Endothelial cell of umbilical vein (primary cell): ENCODE measurements at regions not wholly inside any gene's neighbourhood (a gene's known extent, or its start where the extent isn't known, plus 50 kb on each side); places are given as distances from the start of the nearest gene placed in this dataset.

Experiments
- BruUV-seq: library from RNA; stranded (reverse); fragments of 400-500 nt; replicated peaks from 2 replicates; lab custom pipeline; 2021; lab: Mats Ljungman, UMichigan
- CTCF ChIA-PET: fragments of 300-600, 350-600 bp; sonication (Branson Sonifier 250); formaldehyde crosslinking; loops from one replicate; lab custom pipeline; 2021; ENCODE audit warnings: antibody characterized with exemption, inconsistent platforms; lab: Charles Lee
- POLR2A ChIA-PET: fragments of 300-600, 350-600 bp; sonication (Branson Sonifier 250); formaldehyde crosslinking; loops from one replicate; lab custom pipeline; 2021; ENCODE audit warnings: antibody characterized with exemption, inconsistent platforms; lab: Charles Lee
- DNase-seq: peaks from one replicate; pipeline ENCODE4 v3.0.0-alpha.2; 2011; ENCODE audit warnings: low read depth, low spot score
- FAIRE-seq: peaks from 2 replicates; lab custom pipeline; 2011; peaks lifted over from hg19 to GRCh38; lab: Jason Lieb, UNC
- H2AFZ ChIP-seq: 2 replicates; pipeline ENCODE4 v1.6.0; 2012; ENCODE audit warnings: low read depth, low read length, control low read depth, inconsistent platforms
- H3K27ac ChIP-seq: 2 replicates; pipeline ENCODE4 v1.5.1; 2011; ENCODE audit warnings: low read depth, mild to moderate bottlenecking, control low read depth, low read length, moderate library complexity; ENCODE audit not compliant: insufficient read depth
- H3K27me3 ChIP-seq, 2 experiments: 2 replicates each; pipeline versions ENCODE4 v1.6.0 to v1.6.1; 2011; ENCODE audit warnings: low read length in 2 of 2, mixed read lengths in 1 of 2; ENCODE audit not compliant: control insufficient read depth in 2 of 2, insufficient read depth in 2 of 2
- H3K36me3 ChIP-seq, 2 experiments: 2 replicates in 1 of 2; 3 replicates in 1 of 2; pipeline ENCODE4 v1.5.1; 2011; ENCODE audit warnings: low read length in 2 of 2, mild to moderate bottlenecking in 1 of 2, moderate library complexity in 1 of 2; ENCODE audit not compliant: control insufficient read depth in 2 of 2, insufficient read depth in 2 of 2; ENCODE audit errors: extremely low read depth in 1 of 2
- H3K4me1 ChIP-seq: 3 replicates; pipeline ENCODE4 v1.5.1; 2011; ENCODE audit warnings: mild to moderate bottlenecking, low read length; ENCODE audit not compliant: control insufficient read depth, insufficient read depth; ENCODE audit errors: extremely low read depth
- H3K4me2 ChIP-seq: 2 replicates; pipeline ENCODE4 v1.6.1; 2011; ENCODE audit warnings: low read length, control low read depth, mixed read lengths; ENCODE audit not compliant: insufficient read depth
- H3K4me3 ChIP-seq, 3 experiments: fragments of 200-600 bp in 1 of 3; sonication (generic), shearing (Covaris generic) in 1 of 3; replicated peaks in 1 of 3; 2 replicates each; pipeline ENCODE4 v1.5.1; 2011 to 2016; ENCODE audit warnings: control low read depth in 3 of 3, low read length in 3 of 3, mild to moderate bottlenecking in 2 of 3, inconsistent platforms in 1 of 3, low read depth in 1 of 3, moderate library complexity in 1 of 3; ENCODE audit not compliant: insufficient read depth in 1 of 3
- H3K79me2 ChIP-seq: 2 replicates; pipeline ENCODE4 v1.6.0; 2012; ENCODE audit warnings: low read length, inconsistent platforms; ENCODE audit not compliant: control insufficient read depth, insufficient read depth
- H3K9ac ChIP-seq: replicated peaks from 2 replicates; pipeline ENCODE3; 2011; ENCODE audit warnings: low read length, control low read depth; ENCODE audit not compliant: insufficient read depth; ENCODE audit errors: extremely low read depth
- H3K9me1 ChIP-seq: replicated peaks from 3 replicates; pipeline ENCODE4 v1.6.0; 2011; ENCODE audit warnings: mild to moderate bottlenecking, low read length; ENCODE audit not compliant: control insufficient read depth, insufficient read depth; ENCODE audit errors: extremely low read depth
- H3K9me3 ChIP-seq: replicated peaks from 2 replicates; pipeline ENCODE4 v1.5.1; 2012; ENCODE audit warnings: low read length, inconsistent platforms; ENCODE audit not compliant: control insufficient read depth, insufficient read depth
- H4K20me1 ChIP-seq: replicated peaks from 2 replicates; pipeline ENCODE3; 2011; ENCODE audit warnings: mild to moderate bottlenecking, low read length; ENCODE audit not compliant: control insufficient read depth, insufficient read depth; ENCODE audit errors: extremely low read depth
- EZH2 ChIP-seq: IDR thresholded peaks from 2 replicates; pipeline ENCODE4 v1.6.1; 2012; ENCODE audit warnings: borderline replicate concordance, low read depth, mild to moderate bottlenecking, moderate library complexity, low read length, inconsistent platforms; ENCODE audit not compliant: severe bottlenecking
- FOS ChIP-seq: IDR thresholded peaks from 2 replicates; pipeline ENCODE4 v1.6.1; 2011; ENCODE audit warnings: mild to moderate bottlenecking, low read length, moderate library complexity, borderline replicate concordance; ENCODE audit not compliant: insufficient read depth
- GATA2 ChIP-seq: IDR thresholded peaks from 2 replicates; pipeline ENCODE4 v1.7.0; 2011; ENCODE audit warnings: low read depth, mild to moderate bottlenecking, moderate library complexity, mixed read lengths, low read length; ENCODE audit not compliant: insufficient read length, insufficient read depth
- JUN ChIP-seq: IDR thresholded peaks from 2 replicates; pipeline ENCODE4 v1.6.1; 2011; ENCODE audit warnings: borderline replicate concordance, low read depth; ENCODE audit not compliant: insufficient read length, insufficient read depth
- MYC ChIP-seq: IDR thresholded peaks from one replicate; pipeline ENCODE4 v1.6.1; 2011; ENCODE audit warnings: mild to moderate bottlenecking, low read depth, low read length
- POLR2A ChIP-seq: IDR thresholded peaks from 2 replicates; pipeline ENCODE4 v1.6.1; 2012; ENCODE audit warnings: low read depth, mild to moderate bottlenecking, control low read depth, low read length
- POLR2AphosphoS5 ChIP-seq: IDR thresholded peaks from 2 replicates; pipeline ENCODE4 v1.6.1; 2012; ENCODE audit warnings: low read depth, mild to moderate bottlenecking, control low read depth, low read length, moderate library complexity; ENCODE audit not compliant: insufficient read depth
- dilution Hi-C: fragments of 300-500 bp; cut with MboI; formaldehyde crosslinking; loops from one replicate; pipeline ENCODE4 v1.15.0; 2019; ENCODE audit warnings: low sequenced_read_pairs; ENCODE audit not compliant: extremely low pct_ligation_motif_present
- intact Hi-C: fragments of 100-400 bp; cut with micrococcal nuclease; formaldehyde crosslinking; loops from one replicate; pipeline ENCODE4 v1.10.0; 2022
- TF ChIP-seq, protein P1 (sequence below): IDR thresholded peaks from 2 replicates; pipeline ENCODE4 v1.6.1; 2011; ENCODE audit not compliant: insufficient read depth, insufficient read length
- TF ChIP-seq, protein P2 (sequence below), 2 donors: IDR thresholded peaks; 1 replicate in 1 of 2; 2 replicates in 1 of 2; pipeline ENCODE4 v1.5.1; 2011; ENCODE audit warnings: low read length in 2 of 2, mild to moderate bottlenecking in 2 of 2, moderate library complexity in 2 of 2, control low read depth in 1 of 2, inconsistent platforms in 1 of 2, low read depth in 1 of 2; ENCODE audit not compliant: insufficient read depth in 1 of 2; ENCODE audit errors: extremely low read depth in 1 of 2

DNA sequence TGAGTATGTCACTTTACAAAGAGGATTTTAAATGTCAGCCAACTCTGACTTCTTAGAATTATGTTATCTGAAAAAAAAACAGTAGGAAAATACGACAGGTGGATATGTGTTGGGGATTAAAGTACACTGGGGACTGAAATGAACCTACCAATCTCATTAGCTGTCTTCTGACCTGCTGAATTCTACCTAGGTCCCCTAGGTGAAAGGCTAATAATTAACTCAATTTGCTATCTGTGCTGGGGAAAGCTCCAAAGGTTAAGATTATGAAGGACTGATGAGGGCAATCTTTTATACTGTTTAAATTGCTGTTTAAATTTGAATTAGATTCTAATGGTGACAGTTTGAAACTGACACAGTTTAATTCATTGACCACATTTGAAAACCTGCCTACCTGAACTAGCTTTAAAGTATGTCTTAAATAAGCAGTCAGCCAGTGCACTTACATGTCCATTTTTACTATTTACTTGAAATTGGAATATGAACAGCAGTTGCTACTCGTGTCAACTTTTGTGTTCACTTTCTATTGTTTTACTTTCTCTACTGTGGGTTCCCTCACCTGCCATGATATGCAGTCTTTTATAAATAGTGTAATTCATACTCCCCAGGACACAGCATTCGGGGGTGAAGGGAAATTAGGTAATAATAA lies 977.3 kb downstream of the C4orf33 start:
- intact Hi-C loops (no loop called here), dilution Hi-C loops (no loop called here)
- no peaks in the 10 kb centered on the region for H3K9me1 ChIP-seq
- ChIA-PET POLR2A (no interaction called here), CTCF (no interaction called here)
- H3K79me2 ChIP-seq, result no peaks in the 10 kb centered on the region
- H3K27ac ChIP-seq, result no peak overlapping the region
- H3K4me3 ChIP-seq, result no peak overlapping the region
- H3K9me3 ChIP-seq, result no peaks in the 10 kb centered on the region
- BruUV-seq, result no TSS peak
- TF ChIP-seq POLR2A, result no peak
- TF ChIP-seq GATA2, result no peak
- TF ChIP-seq EZH2, result no peak
- TF ChIP-seq FOS, result no peak
- TF ChIP-seq, protein P1, sequence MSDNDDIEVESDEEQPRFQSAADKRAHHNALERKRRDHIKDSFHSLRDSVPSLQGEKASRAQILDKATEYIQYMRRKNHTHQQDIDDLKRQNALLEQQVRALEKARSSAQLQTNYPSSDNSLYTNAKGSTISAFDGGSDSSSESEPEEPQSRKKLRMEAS, result no peak
- no peak for TF ChIP-seq MYC
- no peak for TF ChIP-seq JUN
- TF ChIP-seq, protein P2, sequence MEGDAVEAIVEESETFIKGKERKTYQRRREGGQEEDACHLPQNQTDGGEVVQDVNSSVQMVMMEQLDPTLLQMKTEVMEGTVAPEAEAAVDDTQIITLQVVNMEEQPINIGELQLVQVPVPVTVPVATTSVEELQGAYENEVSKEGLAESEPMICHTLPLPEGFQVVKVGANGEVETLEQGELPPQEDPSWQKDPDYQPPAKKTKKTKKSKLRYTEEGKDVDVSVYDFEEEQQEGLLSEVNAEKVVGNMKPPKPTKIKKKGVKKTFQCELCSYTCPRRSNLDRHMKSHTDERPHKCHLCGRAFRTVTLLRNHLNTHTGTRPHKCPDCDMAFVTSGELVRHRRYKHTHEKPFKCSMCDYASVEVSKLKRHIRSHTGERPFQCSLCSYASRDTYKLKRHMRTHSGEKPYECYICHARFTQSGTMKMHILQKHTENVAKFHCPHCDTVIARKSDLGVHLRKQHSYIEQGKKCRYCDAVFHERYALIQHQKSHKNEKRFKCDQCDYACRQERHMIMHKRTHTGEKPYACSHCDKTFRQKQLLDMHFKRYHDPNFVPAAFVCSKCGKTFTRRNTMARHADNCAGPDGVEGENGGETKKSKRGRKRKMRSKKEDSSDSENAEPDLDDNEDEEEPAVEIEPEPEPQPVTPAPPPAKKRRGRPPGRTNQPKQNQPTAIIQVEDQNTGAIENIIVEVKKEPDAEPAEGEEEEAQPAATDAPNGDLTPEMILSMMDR (IDR thresholded peaks at IDR 0.05; ENCODE audit: extremely low read depth in 1 of 2, insufficient read depth in 1 of 2, low read depth in 1 of 2, low read length in 2 of 2), result no peak
- no peak for TF ChIP-seq POLR2AphosphoS5
- H3K36me3 ChIP-seq, result no peaks in the 10 kb centered on the region
- no peak overlapping the region for H3K9ac ChIP-seq
- no peak for DNase-seq
- H3K4me2 ChIP-seq, result no peak overlapping the region
- no peaks in the 10 kb centered on the region for H3K4me1 ChIP-seq
- no peak for FAIRE-seq
- no peaks in the 10 kb centered on the region for H4K20me1 ChIP-seq
- H2AFZ ChIP-seq, result no peak overlapping the region
- H3K27me3 ChIP-seq, result no peaks in the 10 kb centered on the region
